Hepatocyte (in vitro differentiated cells): ENCODE measurements at regions not wholly inside any gene's neighbourhood (a gene's known extent, or its start where the extent isn't known, plus 50 kb on each side); places are given as distances from the start of the nearest gene placed in this dataset.
"Not testable (repeated sequence)": the region's sequence is repeated elsewhere in the genome, so short reads cannot be mapped to it uniquely, and the experiment has no call there.

Experiments
- DNase-seq: peaks from one replicate; pipeline ENCODE4 v3.0.0-alpha.2; 2016; ENCODE audit warnings: low spot score
- H2AFZ ChIP-seq: fragments of 200-600 bp; sonication (generic); 2 replicates; pipeline ENCODE4 v1.6.0; 2016; ENCODE audit warnings: antibody characterized with exemption, mild to moderate bottlenecking
- H3K27ac ChIP-seq: fragments of 200-600 bp; sonication (generic); 2 replicates; pipeline ENCODE4 v1.5.1; 2016; ENCODE audit warnings: mild to moderate bottlenecking
- H3K27me3 ChIP-seq: fragments of 200-600 bp; sonication (generic); 2 replicates; pipeline ENCODE4 v1.6.1; 2016
- H3K36me3 ChIP-seq: fragments of 200-600 bp; sonication (generic); replicated peaks from 2 replicates; pipeline ENCODE4 v1.5.1; 2016; ENCODE audit warnings: low read depth; ENCODE audit not compliant: insufficient read depth
- H3K4me1 ChIP-seq: fragments of 200-600 bp; sonication (generic); 2 replicates; pipeline ENCODE4 v1.5.1; 2016; ENCODE audit warnings: mild to moderate bottlenecking, moderate library complexity; ENCODE audit not compliant: insufficient read depth
- H3K4me2 ChIP-seq: fragments of 200-600 bp; sonication (generic); 2 replicates; pipeline ENCODE4 v1.6.0; 2016
- H3K4me3 ChIP-seq: fragments of 200-600 bp; sonication (generic); 2 replicates; pipeline ENCODE4 v1.5.1; 2016; ENCODE audit warnings: mild to moderate bottlenecking
- H3K79me2 ChIP-seq: fragments of 200-600 bp; sonication (generic); 2 replicates; pipeline ENCODE4 v1.6.0; 2017; ENCODE audit warnings: mild to moderate bottlenecking
- H3K9me2 ChIP-seq: fragments of 200-600 bp; sonication (generic); replicated peaks from 2 replicates; pipeline ENCODE4 v1.6.0; 2017; ENCODE audit warnings: mild to moderate bottlenecking; ENCODE audit not compliant: insufficient read depth
- H3K9me3 ChIP-seq: fragments of 200-600 bp; sonication (generic); 2 replicates; pipeline ENCODE4 v1.5.1; 2016; ENCODE audit warnings: low read depth, mild to moderate bottlenecking
- H4K20me1 ChIP-seq: fragments of 200-600 bp; sonication (generic); 2 replicates; pipeline ENCODE4 v1.6.0; 2016; ENCODE audit warnings: mild to moderate bottlenecking; ENCODE audit not compliant: insufficient read depth, poor library complexity, severe bottlenecking
- EZH2 ChIP-seq: fragments of 200-600 bp; sonication (generic); IDR thresholded peaks from 2 replicates; pipeline ENCODE4 v1.6.1; 2016; ENCODE audit warnings: antibody characterized with exemption, mild to moderate bottlenecking, borderline replicate concordance
- EZH2phosphoT487 ChIP-seq: fragments of 200-600 bp; sonication (generic); IDR thresholded peaks from one replicate; pipeline ENCODE4 v1.6.1; 2018; ENCODE audit warnings: antibody characterized with exemption, mild to moderate bottlenecking, low read depth, moderate library complexity; ENCODE audit not compliant: unreplicated experiment, severe bottlenecking
- WGBS: methylation state at CpG from one replicate; pipeline ENCODE4 v1.1.6; 2016; ENCODE audit warnings: low lambda C conversion rate; ENCODE audit errors: missing lambda C conversion rate; 5-methylcytosine and 5-hydroxymethylcytosine counted together
- TF ChIP-seq, protein P1 (sequence below): fragments of 200-600 bp; sonication (generic); IDR thresholded peaks from 2 replicates; pipeline ENCODE4 v1.5.1; 2016; ENCODE audit warnings: antibody characterized with exemption, mild to moderate bottlenecking; ENCODE audit not compliant: poor library complexity

- Histone ChIP-seq H2AFZ (no peak overlapping the region), H3K9me3 (no peaks in the 10 kb centered on the region), H4K20me1 (no peaks in the 10 kb centered on the region), H3K4me2 (no peak overlapping the region), H3K4me3 (no peak overlapping the region), H3K4me1 (no peaks in the 10 kb centered on the region), H3K79me2 (no peaks in the 10 kb centered on the region), H3K9me2 (no peaks in the 10 kb centered on the region), H3K27me3 (no peaks in the 10 kb centered on the region), H3K36me3 (no peaks in the 10 kb centered on the region), H3K27ac (no peak overlapping the region)
- TF ChIP-seq EZH2phosphoT487 = no peak
- TF ChIP-seq EZH2 = no peak
- TF ChIP-seq, protein P1, sequence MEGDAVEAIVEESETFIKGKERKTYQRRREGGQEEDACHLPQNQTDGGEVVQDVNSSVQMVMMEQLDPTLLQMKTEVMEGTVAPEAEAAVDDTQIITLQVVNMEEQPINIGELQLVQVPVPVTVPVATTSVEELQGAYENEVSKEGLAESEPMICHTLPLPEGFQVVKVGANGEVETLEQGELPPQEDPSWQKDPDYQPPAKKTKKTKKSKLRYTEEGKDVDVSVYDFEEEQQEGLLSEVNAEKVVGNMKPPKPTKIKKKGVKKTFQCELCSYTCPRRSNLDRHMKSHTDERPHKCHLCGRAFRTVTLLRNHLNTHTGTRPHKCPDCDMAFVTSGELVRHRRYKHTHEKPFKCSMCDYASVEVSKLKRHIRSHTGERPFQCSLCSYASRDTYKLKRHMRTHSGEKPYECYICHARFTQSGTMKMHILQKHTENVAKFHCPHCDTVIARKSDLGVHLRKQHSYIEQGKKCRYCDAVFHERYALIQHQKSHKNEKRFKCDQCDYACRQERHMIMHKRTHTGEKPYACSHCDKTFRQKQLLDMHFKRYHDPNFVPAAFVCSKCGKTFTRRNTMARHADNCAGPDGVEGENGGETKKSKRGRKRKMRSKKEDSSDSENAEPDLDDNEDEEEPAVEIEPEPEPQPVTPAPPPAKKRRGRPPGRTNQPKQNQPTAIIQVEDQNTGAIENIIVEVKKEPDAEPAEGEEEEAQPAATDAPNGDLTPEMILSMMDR = no peak
- no peak for DNase-seq
- WGBS = 80% methylated on average over 2 of the region's 2 CpGs
Observed at GRCh38 chr18:52237551-52237950, 102.4 kb upstream of the DCC start.

GRCh38 chr18:52242711-52243110 lies 97.3 kb upstream of the DCC start:
- no peaks in the 10 kb centered on the region for H3K9me3 ChIP-seq
- H4K20me1 ChIP-seq = no peaks in the 10 kb centered on the region
- H3K27me3 ChIP-seq = no peaks in the 10 kb centered on the region
- H3K36me3 ChIP-seq = no peaks in the 10 kb centered on the region
- no peaks in the 10 kb centered on the region for H3K4me1 ChIP-seq
- H3K4me2 ChIP-seq = no peak overlapping the region
- TF ChIP-seq EZH2phosphoT487 (no peak), EZH2 (no peak)
- TF ChIP-seq, protein P1 = no peak
- H3K9me2 ChIP-seq = no peaks in the 10 kb centered on the region
- no peak for DNase-seq
- no peak overlapping the region for H2AFZ ChIP-seq
- 94% methylated on average over 2 of the region's 2 CpGs for WGBS
- H3K4me3 ChIP-seq = no peak overlapping the region
- no peak overlapping the region for H3K27ac ChIP-seq
- H3K79me2 ChIP-seq = no peaks in the 10 kb centered on the region

DNA sequence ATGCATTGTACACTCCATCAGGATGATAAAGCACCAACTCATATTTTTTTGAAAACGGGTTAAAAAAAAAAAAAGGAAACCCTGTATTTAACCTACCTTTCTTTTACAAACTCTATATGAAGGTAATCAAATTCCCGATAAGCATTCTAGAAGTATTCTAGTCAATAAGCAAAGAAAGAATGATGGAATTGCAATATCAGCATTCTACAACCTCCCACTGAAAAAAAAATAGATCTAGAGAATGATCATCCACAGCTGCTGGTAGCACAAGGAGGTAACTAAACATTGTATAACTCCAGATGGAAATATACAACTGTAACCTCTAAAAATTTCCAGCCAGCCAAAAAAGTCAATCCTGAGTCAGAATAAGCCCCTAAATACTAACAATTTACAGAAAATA lies 95.3 kb upstream of the DCC start:
- no peak for DNase-seq
- no peak for TF ChIP-seq EZH2
- TF ChIP-seq, protein P1 = no peak
- TF ChIP-seq EZH2phosphoT487 = no peak

GRCh38 chr18:52254367-52254766 lies 85.6 kb upstream of the DCC start:
- H3K27me3 ChIP-seq = no peaks in the 10 kb centered on the region
- H2AFZ ChIP-seq = no peak overlapping the region
- no peak for DNase-seq
- no peak overlapping the region for H3K27ac ChIP-seq
- H3K4me3 ChIP-seq = no peak overlapping the region
- no peaks in the 10 kb centered on the region for H3K4me1 ChIP-seq
- H3K36me3 ChIP-seq = no peaks in the 10 kb centered on the region
- H3K4me2 ChIP-seq = no peak overlapping the region
- H3K79me2 ChIP-seq = no peaks in the 10 kb centered on the region
- 84% methylated on average over 3 of the region's 3 CpGs for WGBS
- no peaks in the 10 kb centered on the region for H3K9me3 ChIP-seq
- TF ChIP-seq, protein P1 = no peak
- TF ChIP-seq EZH2 (no peak), EZH2phosphoT487 (no peak)
- no peaks in the 10 kb centered on the region for H4K20me1 ChIP-seq
- H3K9me2 ChIP-seq = no peaks in the 10 kb centered on the region

More for the DNA sequence above, 95.3 kb upstream of the DCC start:
- Histone ChIP-seq H4K20me1 (no peaks in the 10 kb centered on the region), H2AFZ (no peak overlapping the region), H3K4me2 (no peak overlapping the region), H3K27me3 (no peaks in the 10 kb centered on the region), H3K9me2 (no peaks in the 10 kb centered on the region), H3K4me3 (no peak overlapping the region), H3K4me1 (no peaks in the 10 kb centered on the region), H3K9me3 (no peaks in the 10 kb centered on the region), H3K79me2 (no peaks in the 10 kb centered on the region), H3K27ac (no peak overlapping the region), H3K36me3 (no peaks in the 10 kb centered on the region)
- WGBS = 88% methylated on average over 2 of the region's 2 CpGs

DNA sequence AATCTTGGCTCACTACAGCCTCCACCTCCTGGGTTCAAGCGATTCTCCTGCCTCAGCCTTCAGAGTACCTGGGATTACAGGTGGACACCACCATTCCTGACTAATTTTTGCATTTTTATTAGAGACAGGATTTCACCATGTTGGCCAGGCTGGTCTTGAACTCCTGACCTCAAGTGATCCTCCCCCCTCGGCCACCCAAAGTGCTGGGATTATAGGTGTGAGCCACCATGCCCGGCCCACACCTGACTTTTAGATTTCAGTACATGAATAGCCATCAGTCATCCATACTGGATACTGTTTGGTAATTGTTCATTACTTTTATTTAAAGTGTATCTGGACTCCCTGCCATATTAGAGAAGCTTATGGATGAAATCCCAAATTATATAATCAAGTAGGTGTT lies 82.6 kb upstream of the DCC start:
- H3K9me3 ChIP-seq, H3K27ac ChIP-seq: not testable (repeated sequence)
- 86% methylated on average over 3 of the region's 3 CpGs for whole genome bisulfite sequencing

More for the DNA sequence above, 82.6 kb upstream of the DCC start:
- not testable (repeated sequence) for H3K9me2 ChIP-seq, DNase-seq, H3K4me1 ChIP-seq, H3K4me3 ChIP-seq, H3K4me2 ChIP-seq, H3K36me3 ChIP-seq, H2AFZ ChIP-seq, H4K20me1 ChIP-seq, H3K79me2 ChIP-seq, H3K27me3 ChIP-seq
